ENCODE measurements at regions not wholly inside any gene's neighbourhood (a gene's known extent, or its start where the extent isn't known, plus 50 kb on each side); places are given as distances from the start of the nearest gene placed in this dataset.

DNA sequence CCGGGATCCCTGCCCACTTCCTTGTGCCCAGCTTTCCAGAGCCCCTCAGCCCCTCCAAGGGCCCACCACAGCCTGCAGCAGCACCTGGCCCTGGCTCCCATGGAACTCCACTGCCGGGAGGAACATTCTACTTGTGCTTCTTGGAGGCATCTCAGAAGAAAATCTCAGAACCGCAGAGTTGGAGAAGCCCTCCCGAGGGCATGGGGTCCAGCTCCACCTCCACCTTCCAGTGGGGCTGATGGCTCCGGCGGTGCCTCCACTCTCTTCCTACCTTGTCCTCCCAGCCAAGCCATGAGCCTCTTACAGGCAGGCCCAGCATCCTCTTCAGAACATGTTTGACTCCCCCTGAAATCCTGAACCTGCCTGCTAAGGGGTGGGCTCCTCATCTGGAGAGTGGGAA is 79.4 kb upstream of the ZNF469 start:
- TF ChIP-seq, protein P1, sequence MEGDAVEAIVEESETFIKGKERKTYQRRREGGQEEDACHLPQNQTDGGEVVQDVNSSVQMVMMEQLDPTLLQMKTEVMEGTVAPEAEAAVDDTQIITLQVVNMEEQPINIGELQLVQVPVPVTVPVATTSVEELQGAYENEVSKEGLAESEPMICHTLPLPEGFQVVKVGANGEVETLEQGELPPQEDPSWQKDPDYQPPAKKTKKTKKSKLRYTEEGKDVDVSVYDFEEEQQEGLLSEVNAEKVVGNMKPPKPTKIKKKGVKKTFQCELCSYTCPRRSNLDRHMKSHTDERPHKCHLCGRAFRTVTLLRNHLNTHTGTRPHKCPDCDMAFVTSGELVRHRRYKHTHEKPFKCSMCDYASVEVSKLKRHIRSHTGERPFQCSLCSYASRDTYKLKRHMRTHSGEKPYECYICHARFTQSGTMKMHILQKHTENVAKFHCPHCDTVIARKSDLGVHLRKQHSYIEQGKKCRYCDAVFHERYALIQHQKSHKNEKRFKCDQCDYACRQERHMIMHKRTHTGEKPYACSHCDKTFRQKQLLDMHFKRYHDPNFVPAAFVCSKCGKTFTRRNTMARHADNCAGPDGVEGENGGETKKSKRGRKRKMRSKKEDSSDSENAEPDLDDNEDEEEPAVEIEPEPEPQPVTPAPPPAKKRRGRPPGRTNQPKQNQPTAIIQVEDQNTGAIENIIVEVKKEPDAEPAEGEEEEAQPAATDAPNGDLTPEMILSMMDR (IDR thresholded peaks at IDR 0.05; ENCODE audit: insufficient read depth, low read length), result no peak
- no peak for TF ChIP-seq SPI1 (IDR thresholded peaks at IDR 0.05; ENCODE audit: borderline replicate concordance, low read depth)
- TF ChIP-seq POLR2AphosphoS5 (IDR thresholded peaks at IDR 0.05; ENCODE audit: low read depth), result no peak
- no peak for TF ChIP-seq GABPA (IDR thresholded peaks at IDR 0.05; ENCODE audit: low read depth)
